BJ (cell line): ENCODE measurements at regions not wholly inside any gene's neighbourhood (a gene's known extent, or its start where the extent isn't known, plus 50 kb on each side); places are given as distances from the start of the nearest gene placed in this dataset.

ENCODE experiments used
- CTCF ChIA-PET: fragments of 350-600 bp; formaldehyde crosslinking; extraction: SDS; loops from one replicate; lab custom pipeline; 2021; ENCODE audit warnings: antibody characterized with exemption, inconsistent platforms; lab: Yijun Ruan, JAX
- POLR2A ChIA-PET: fragments of 300-600 bp; sonication (Branson Sonifier 250); formaldehyde crosslinking; extraction: SDS; loops from one replicate; lab custom pipeline; 2021; ENCODE audit warnings: antibody characterized with exemption; lab: Charles Lee
- DNase-seq: peaks from one replicate; pipeline ENCODE4 v3.0.0-alpha.2; 2011; ENCODE audit warnings: low read depth
- H3K27me3 ChIP-seq: 2 replicates; pipeline ENCODE4 v1.6.0; 2011; ENCODE audit warnings: low read length; ENCODE audit not compliant: control insufficient read depth, insufficient read depth
- H3K36me3 ChIP-seq: 2 replicates; pipeline ENCODE4 v1.5.1; 2011; ENCODE audit warnings: low read length; ENCODE audit not compliant: control insufficient read depth, insufficient read depth
- H3K4me3 ChIP-seq: 2 replicates; pipeline ENCODE4 v1.5.1; 2011; ENCODE audit warnings: low read depth, mild to moderate bottlenecking, control low read depth, low read length
- TF ChIP-seq, protein P1 (sequence below): IDR thresholded peaks from 2 replicates; pipeline ENCODE4 v1.5.1; 2011; ENCODE audit warnings: low read depth, mild to moderate bottlenecking, control low read depth, inconsistent platforms, low read length, moderate library complexity; ENCODE audit not compliant: insufficient read depth

DNA sequence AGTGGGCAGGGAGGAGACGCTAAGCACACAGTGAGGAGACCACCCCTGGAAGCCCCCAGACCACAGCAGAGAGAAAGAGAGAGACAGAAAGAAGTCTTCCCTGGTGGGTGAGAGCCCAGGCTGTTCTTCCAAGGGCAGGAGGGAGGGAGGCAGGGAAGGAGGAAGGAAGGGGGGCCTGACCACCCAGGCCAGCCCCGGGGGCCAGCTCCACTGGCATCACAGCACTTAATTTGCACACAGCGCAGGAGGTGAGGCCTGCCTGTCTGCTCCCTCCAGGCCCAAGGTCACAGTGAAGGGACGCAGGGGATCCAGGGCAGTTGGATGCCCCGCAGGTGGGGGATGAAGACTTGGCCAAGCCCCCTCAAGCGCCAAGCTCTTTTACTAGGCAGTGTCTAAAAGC lies 141.9 kb upstream of the C14orf180 start:
- no peak for DNase-seq
- Histone ChIP-seq H3K27me3 (no peaks in the 10 kb centered on the region), H3K36me3 (no peaks in the 10 kb centered on the region), H3K4me3 (no peak overlapping the region)
- POLR2A ChIA-PET, result no interaction called here
- CTCF ChIA-PET, result interaction anchor here (0.6 kb wide), 1 partner anchor 360 kb away, joined by 3 read pairs; no protein-coding TSS in a partner anchor
- TF ChIP-seq, protein P1, sequence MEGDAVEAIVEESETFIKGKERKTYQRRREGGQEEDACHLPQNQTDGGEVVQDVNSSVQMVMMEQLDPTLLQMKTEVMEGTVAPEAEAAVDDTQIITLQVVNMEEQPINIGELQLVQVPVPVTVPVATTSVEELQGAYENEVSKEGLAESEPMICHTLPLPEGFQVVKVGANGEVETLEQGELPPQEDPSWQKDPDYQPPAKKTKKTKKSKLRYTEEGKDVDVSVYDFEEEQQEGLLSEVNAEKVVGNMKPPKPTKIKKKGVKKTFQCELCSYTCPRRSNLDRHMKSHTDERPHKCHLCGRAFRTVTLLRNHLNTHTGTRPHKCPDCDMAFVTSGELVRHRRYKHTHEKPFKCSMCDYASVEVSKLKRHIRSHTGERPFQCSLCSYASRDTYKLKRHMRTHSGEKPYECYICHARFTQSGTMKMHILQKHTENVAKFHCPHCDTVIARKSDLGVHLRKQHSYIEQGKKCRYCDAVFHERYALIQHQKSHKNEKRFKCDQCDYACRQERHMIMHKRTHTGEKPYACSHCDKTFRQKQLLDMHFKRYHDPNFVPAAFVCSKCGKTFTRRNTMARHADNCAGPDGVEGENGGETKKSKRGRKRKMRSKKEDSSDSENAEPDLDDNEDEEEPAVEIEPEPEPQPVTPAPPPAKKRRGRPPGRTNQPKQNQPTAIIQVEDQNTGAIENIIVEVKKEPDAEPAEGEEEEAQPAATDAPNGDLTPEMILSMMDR, result no peak

DNA sequence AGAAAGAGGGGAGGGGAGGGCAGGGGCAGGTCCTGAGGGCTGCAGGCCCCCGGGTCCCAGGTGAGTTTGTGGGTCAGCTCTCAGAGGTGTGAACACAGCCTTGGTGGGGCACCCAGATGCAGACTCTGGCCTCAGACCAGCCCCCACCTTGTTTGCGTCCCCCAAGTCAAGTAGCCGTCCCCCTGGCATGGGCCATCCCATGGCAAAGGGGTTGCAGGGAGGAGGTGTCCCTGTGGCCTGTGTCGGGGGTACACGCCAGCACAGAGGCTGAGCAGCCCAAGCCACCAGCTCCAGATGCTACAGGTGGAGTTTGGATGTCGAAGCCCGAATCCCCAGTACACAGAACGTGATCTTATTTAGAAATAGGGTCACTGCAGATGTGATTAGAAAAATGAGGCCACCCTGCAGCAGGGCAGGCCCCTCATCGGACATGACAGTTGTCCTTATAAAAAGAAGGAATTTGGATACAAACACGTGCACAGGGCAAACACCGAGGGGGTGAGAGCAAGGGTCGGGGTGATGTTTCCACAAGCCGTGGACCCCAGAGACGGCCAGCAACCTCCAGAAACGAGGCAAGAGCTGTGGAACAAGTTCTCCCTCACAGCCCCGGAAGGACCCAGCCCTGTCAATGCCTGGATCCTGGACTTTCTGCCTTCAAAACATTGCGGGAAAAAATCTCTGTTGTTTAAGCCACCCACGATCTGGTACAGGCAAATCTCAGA lies 141.2 kb upstream of the C14orf180 start:
- no peak overlapping the region for H3K4me3 ChIP-seq
- TF ChIP-seq, protein P1, result no peak
- ChIA-PET CTCF (interaction anchor here (0.6 kb wide), 1 partner anchor 361 kb away, joined by 3 read pairs; no protein-coding TSS in a partner anchor), POLR2A (no interaction called here)
- H3K36me3 ChIP-seq, result no peaks in the 10 kb centered on the region
- no peaks in the 10 kb centered on the region for H3K27me3 ChIP-seq
- DNase-seq, result no peak

DNA sequence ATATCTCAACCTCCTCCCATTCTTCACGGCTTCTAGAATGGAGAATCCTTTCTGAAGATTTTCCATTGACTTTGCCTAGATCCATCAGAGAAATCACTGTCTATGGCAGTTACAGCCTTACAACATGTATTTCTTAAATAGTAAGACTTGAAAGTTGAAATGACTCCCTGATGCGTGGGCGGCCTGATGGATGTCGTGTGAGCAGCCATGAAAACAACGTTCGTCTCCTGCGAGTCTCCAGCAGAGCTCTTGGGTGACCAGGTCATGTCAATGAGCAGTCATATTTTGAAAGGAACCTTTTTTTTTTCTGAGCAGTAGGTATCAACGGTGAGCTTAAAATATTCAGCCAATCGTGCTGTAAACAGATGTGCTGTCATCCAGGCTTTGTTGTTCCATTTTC lies 139.9 kb upstream of the C14orf180 start:
- no peak for DNase-seq
- ChIA-PET POLR2A (no interaction called here), CTCF (interaction anchor here (1.2 kb wide), 1 partner anchor 15 kb away, joined by 3 read pairs; no protein-coding TSS in a partner anchor)
- Histone ChIP-seq H3K36me3 (no peaks in the 10 kb centered on the region), H3K27me3 (no peaks in the 10 kb centered on the region), H3K4me3 (no peak overlapping the region)
- TF ChIP-seq, protein P1, result no peak

DNA sequence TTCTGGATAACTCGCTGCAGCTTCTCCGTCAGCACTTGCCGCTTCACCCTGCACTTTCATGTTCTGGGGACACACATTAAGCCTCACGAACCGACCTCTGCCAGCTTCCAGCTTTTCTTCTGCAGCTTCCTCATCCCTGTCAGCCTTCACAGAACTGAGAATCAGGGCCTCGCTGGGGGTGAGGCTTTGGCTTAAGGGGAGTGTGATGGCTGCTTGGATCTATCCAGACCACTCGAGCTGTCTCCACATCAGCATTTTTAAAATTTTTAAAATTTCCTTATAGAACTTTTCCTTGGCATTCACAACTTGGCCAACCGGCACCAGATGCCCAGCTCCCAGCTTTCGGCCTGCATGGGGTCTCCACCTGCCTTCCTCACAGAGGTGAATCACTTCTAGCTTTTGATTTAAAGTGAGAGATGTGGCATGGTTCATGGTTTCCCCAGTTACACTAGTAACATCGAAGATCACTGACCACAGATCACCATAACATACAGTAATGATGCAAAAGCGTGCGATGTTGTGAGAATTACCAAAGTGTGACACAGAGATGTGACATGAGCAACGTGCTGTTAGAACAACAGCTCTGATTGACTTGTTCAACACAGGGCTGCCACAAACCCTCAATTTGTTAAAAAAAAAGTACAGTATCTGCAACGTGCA lies 139.1 kb upstream of the C14orf180 start:
- no peak for DNase-seq
- no peak overlapping the region for H3K4me3 ChIP-seq
- TF ChIP-seq, protein P1, result no peak
- H3K36me3 ChIP-seq, result no peaks in the 10 kb centered on the region
- H3K27me3 ChIP-seq, result no peaks in the 10 kb centered on the region
- CTCF ChIA-PET, result interaction anchor here (1.2 kb wide), 1 partner anchor 16 kb away, joined by 3 read pairs; no protein-coding TSS in a partner anchor
- POLR2A ChIA-PET, result no interaction called here
